Activated T-cell treated with anti-CD3 and anti-CD28 coated beads, Interleukin-2, amount 50 U/mL, for 48 hours (primary cell): ENCODE measurements at regions not wholly inside any gene's neighbourhood (a gene's known extent, or its start where the extent isn't known, plus 50 kb on each side); places are given as distances from the start of the nearest gene placed in this dataset.
"Not testable (repeated sequence)": the region's sequence is repeated elsewhere in the genome, so short reads cannot be mapped to it uniquely, and the experiment has no call there.

Experiments used
- DNase-seq, 2 experiments: peaks; one replicate each; pipeline ENCODE4 v3.0.0-alpha.2; 2020

DNA sequence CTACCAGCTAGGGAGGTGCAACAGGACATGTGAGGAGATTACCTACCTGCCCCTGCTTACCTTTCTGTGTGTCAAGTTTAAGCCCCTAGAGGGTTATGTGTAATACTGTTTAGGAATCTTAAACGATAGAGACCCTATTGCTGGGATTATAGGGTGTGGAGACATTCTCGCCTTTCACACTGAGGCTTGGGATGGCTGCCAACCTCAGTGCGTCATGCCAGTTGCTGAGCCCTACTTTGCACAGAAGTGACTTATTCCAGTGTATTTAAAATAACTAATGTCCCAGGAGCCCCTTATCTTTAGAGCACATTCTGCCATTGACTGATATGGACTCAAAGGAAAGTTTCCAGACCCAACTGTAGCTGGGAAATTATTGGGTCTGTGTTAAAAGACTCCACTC lies 76.6 kb upstream of the XPA start:
- DNase-seq: no peak

GRCh38 chr9:97774673-97775072 lies 77.5 kb upstream of the XPA start:
- DNase-seq: no peak

DNA sequence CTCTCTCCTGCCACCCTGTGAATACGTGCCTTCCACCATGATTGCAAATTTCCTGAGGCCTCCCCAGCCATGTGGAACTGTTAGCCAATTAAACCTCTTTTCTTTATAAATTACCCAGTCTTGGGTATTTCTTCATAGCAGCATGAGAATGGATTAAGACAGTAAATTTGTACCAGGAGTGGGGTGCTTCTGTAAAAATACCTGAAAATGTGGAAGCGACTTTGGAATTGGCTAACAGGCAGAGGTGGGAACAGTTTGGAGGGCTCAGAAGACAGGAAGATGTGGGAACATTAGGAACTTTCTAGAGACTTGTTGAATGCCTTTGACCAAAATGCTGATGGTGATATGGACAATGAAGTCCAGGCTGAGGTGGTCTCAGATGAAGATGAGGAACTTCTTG lies 74.3 kb upstream of the FOXE1 start:
- DNase-seq: not testable (repeated sequence)

DNA sequence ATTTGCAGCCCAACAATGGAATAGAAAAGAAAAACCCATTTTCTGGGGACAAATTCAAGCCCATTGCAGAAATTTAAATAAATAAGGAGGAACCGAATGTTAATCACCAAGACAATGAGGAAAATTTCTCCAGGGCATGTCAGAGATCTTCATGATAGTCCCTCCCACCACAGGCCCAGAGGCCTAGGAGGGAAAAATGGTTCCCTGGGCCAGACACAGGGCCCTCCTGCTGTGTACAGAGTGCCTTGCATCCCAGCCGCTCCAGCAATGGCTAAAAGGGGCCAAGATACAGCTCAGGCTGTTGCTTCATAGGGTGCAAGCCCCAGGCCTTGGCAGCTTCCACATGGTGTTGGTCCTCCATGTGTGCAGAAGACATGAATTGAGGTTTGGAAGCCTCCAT lies 73.4 kb upstream of the FOXE1 start:
- DNase-seq: no peak

GRCh38 chr9:97781902-97782301 lies 71.1 kb upstream of the FOXE1 start:
- no peak for DNase-seq

DNA sequence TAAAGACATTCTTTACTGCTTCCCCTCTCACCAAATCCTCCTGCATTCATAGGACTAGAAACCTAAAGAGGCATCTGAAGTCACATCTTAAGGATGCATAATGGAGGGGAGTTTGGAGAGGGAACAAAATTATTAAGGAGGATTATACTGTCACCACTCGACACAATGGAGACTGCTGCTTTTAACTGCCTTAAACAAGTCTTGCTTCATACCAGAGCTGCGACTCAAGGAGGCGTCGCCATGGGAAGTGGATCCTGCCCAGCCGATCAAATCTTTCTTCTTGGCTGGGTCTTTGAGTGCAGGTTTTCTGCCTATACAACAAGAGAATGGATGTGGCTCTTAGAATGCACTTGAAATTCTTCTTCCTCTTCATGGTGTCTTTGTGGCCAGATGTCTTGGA lies 66.7 kb upstream of the FOXE1 start:
- DNase-seq: no peak

DNA sequence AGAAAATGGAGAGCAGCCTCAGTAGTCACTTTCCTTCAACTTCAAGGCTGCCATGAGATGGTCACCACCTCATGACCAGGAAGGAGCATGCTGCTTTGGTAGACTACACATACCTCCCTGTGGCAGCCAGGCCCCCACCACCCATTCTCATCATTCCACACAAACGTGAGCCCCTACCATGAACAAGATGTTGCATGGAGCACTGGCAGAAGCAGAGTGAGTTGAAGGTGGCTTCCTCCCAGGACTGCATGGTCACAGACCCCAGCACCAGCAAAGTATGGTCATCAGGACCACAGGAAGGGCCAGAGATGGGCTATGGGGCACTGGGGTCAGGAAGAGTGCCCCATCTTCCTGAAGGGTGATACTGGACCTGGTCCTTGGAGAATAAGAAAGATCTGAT lies 65.5 kb upstream of the FOXE1 start:
- DNase-seq: no peak

- DNase-seq: no peak
Measured at GRCh38 chr9:97788763-97789663, 64.0 kb upstream of the FOXE1 start.

GRCh38 chr9:97790542-97790941 lies 62.5 kb upstream of the FOXE1 start:
- no peak for DNase-seq

DNA sequence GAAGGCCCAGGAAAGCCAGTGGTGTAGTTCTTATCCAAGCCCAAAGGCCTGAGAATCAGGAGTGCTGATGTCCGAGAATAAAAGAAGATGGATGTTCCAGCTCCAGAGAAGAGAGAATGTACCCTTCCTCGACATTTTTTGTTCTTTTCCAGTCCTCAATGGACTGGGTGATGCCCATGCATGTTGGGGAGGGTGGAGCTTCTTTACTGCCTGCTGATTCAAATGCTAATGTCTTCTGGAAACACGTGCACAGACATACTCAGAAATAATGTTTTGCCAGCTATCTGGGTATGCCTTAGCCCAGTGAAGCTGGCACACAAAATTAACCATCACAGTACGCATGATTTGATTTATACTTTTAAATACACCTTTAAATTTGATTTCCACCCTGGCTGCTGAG lies 61.5 kb upstream of the FOXE1 start:
- DNase-seq: no peak

DNA sequence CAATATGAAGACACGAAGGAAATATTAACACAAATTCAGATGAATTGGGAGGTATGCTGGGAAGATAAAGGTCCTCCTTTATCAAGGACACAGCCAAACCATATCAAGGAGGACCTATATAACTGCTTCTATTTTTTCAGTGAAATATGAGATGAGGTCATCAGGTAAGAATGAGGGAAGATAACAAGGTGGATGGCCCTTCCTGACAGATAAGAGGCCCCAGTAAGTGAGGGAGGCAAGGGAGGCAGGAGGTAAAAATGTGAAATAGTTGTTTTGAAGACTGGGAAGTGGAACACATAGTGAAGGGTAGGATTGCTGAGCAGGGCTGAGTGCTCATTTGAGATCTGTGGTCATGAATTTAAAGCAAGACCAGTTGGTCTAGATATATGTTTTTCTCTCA lies 60.0 kb upstream of the FOXE1 start:
- DNase-seq: no peak

DNA sequence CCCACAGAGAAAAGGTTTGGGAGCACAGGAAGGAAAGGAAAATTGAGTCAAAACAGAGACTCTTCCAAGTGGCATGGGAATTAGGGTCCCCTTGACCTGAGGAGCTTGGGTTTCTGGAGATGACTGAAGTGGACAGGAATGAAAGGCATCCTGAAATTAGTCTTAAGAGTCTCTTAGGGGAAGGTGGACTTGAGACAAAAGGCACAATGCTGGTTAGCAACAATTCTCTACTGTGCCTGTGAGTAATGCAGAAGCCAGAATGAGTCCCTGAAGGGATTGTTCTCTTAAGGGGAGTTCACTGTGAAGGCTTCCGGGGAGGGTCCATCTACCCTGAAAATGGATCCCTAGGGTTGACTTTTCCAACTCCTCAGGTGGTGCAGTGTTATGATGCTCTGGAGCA lies 58.4 kb upstream of the FOXE1 start:
- DNase-seq: no peak

DNA sequence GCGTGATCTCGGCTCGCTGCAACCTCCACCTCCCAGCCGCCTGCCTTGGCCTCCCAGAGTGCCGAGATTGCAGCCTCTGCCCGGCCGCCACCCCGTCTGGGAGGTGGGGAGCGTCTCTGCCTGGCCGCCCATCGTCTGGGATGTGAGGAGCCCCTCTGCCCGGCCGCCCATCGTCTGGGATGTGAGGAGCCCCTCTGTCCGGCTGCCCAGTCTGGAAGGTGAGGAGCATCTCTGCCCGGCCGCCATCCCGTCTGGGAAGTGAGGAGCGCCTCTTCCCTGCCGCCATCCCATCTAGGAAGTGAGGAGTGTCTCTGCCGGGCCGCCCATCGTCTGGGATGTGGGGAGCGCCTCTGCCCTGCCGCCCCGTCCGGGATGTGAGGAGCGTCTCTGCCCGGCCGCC lies 56.9 kb upstream of the FOXE1 start:
- DNase-seq: not testable (repeated sequence)

DNA sequence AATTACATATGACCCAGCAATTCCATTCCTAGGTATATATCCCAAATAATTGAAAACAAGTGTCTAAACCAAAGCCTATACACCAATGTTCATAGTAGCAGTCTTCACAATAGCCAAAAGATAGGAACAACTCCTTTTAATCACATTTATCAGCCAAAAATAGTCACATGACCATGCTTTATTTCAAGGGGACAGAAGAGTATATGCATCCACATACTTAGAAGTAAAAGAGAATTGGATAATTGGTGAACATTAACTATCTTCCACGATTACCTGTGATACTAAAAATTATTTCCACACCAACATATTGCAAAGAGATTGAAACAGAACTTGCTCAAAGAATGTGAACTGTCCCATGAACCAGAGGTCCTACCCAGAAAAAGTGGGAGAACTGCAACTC lies 51.8 kb upstream of the FOXE1 start:
- no peak for DNase-seq

- no peak for DNase-seq
Measured at GRCh38 chr9:97802276-97802675, 50.8 kb upstream of the FOXE1 start.

- peak; percentile 74 to 79 for DNase-seq
Measured at GRCh38 chr9:97803167-97804058, 49.6 kb upstream of the FOXE1 start.
